H1 (cell line): ENCODE measurements at regions not wholly inside any gene's neighbourhood (a gene's known extent, or its start where the extent isn't known, plus 50 kb on each side); places are given as distances from the start of the nearest gene placed in this dataset.

Experiments used
- ATF2 ChIP-seq: IDR thresholded peaks from 2 replicates; pipeline ENCODE4 v1.6.1; 2012; ENCODE audit warnings: low read length, inconsistent platforms
- CBX8 ChIP-seq: fragments of 300-800, 300-1000 bp; sonication (generic); IDR thresholded peaks from 2 replicates; pipeline ENCODE4 v1.7.1; 2016; ENCODE audit warnings: low read depth, low read length, borderline replicate concordance
- CREB1 ChIP-seq: IDR thresholded peaks from 2 replicates; pipeline ENCODE4 v1.6.1; 2012; ENCODE audit warnings: inconsistent platforms
- CTCF ChIP-seq, 3 experiments: IDR thresholded peaks; 1 replicate in 2 of 3; 2 replicates in 1 of 3; pipeline versions ENCODE4 v1.5.1 to v1.6.1; 2011; ENCODE audit warnings: low read length in 3 of 3, mild to moderate bottlenecking in 3 of 3, inconsistent platforms in 2 of 3, low read depth in 1 of 3, moderate library complexity in 1 of 3; ENCODE audit not compliant: insufficient read depth in 1 of 3; ENCODE audit errors: control extremely low read depth in 1 of 3
- EP300 ChIP-seq, 2 experiments: IDR thresholded peaks; 1 replicate in 1 of 2; 2 replicates in 1 of 2; pipeline ENCODE4 v1.6.1; 2011 to 2012; ENCODE audit warnings: low read depth in 2 of 2, low read length in 2 of 2, mild to moderate bottlenecking in 2 of 2, borderline replicate concordance in 1 of 2, inconsistent platforms in 1 of 2, moderate library complexity in 1 of 2
- NRF1 ChIP-seq: IDR thresholded peaks from 2 replicates; pipeline ENCODE4 v1.6.1; 2011; ENCODE audit warnings: mild to moderate bottlenecking, low read depth, low read length, improper control_type of control experiment
- PHF8 ChIP-seq: fragments of 200-600 bp; sonication (generic); conservative IDR thresholded peaks from 2 replicates; pipeline ENCODE4 v1.7.1; 2012; ENCODE audit warnings: low read depth, mild to moderate bottlenecking, inconsistent platforms, low read length, moderate library complexity
- POLR2A ChIP-seq, 2 experiments: IDR thresholded peaks; 1 replicate in 1 of 2; 2 replicates in 1 of 2; pipeline ENCODE4 v1.6.1; 2011; ENCODE audit warnings: low read depth in 2 of 2, low read length in 2 of 2, mild to moderate bottlenecking in 2 of 2; ENCODE audit errors: control extremely low read depth in 1 of 2
- SIN3A ChIP-seq, 2 experiments: IDR thresholded peaks in 1 of 2; conservative IDR thresholded peaks in 1 of 2; 2 replicates each; pipeline ENCODE4 v1.6.1; 2011 to 2012; ENCODE audit warnings: low read length in 2 of 2, improper control_type of control experiment in 1 of 2, low read depth in 1 of 2, mild to moderate bottlenecking in 1 of 2
- SIRT6 ChIP-seq: IDR thresholded peaks from one replicate; pipeline ENCODE4 v1.7.1; 2012; ENCODE audit warnings: low read length, inconsistent platforms
- TCF12 ChIP-seq: IDR thresholded peaks from 2 replicates; pipeline ENCODE4 v1.6.1; 2011; ENCODE audit warnings: low read depth, mild to moderate bottlenecking, low read length

- TF ChIP-seq PHF8 (no peak), POLR2A (IDR thresholded peaks at IDR 0.05; ENCODE audit: control extremely low read depth in 1 of 2, low read depth in 2 of 2, low read length in 2 of 2) (no peak), ATF2 (no peak), CTCF (IDR thresholded peaks at IDR 0.05; ENCODE audit: control extremely low read depth in 1 of 3, insufficient read depth in 1 of 3, low read depth in 1 of 3, low read length in 3 of 3) (no peak), TCF12 (no peak), EP300 (IDR thresholded peaks at IDR 0.05; ENCODE audit: borderline replicate concordance in 1 of 2, low read depth in 2 of 2, low read length in 2 of 2) (no peak), NRF1 (no peak), SIN3A (conservative IDR thresholded peaks at IDR 0.05 in 1 of 2, IDR thresholded peaks at IDR 0.05 in 1 of 2; ENCODE audit: low read depth in 1 of 2, low read length in 2 of 2) (no peak), CREB1 (no peak), CBX8 (no peak), SIRT6 (no peak)
Measured at GRCh38 chr14:101072070-101072469, 168.5 kb upstream of the RTL1 start.
